ENCODE measurements at regions not wholly inside any gene's neighbourhood (a gene's known extent, or its start where the extent isn't known, plus 50 kb on each side); places are given as distances from the start of the nearest gene placed in this dataset.

GRCh38 chr21:43274022-43274945, 105.5 kb downstream of the CRYAA start:
- no peak for DNase-seq (ENCODE audit: low spot score)

GRCh38 chr21:43273708-43274021, 104.9 kb downstream of the CRYAA start:
- no peak for DNase-seq (ENCODE audit: low spot score)

GRCh38 chr21:43273016-43273707, 104.4 kb downstream of the CRYAA start:
- DNase-seq (ENCODE audit: low spot score) = no peak

GRCh38 chr21:43272591-43272990, 103.8 kb downstream of the CRYAA start:
- no peak for DNase-seq (ENCODE audit: low spot score)

- no peak for DNase-seq (ENCODE audit: low spot score)
Observed at GRCh38 chr21:43271452-43272020, 102.7 kb downstream of the CRYAA start.

- no peak for DNase-seq (ENCODE audit: low spot score)
Observed at GRCh38 chr21:43270800-43271301, 102.0 kb downstream of the CRYAA start.

GRCh38 chr21:43269957-43270705, 101.3 kb downstream of the CRYAA start:
- no peak for DNase-seq (ENCODE audit: low spot score)

GRCh38 chr21:43269440-43269839, 100.6 kb downstream of the CRYAA start:
- DNase-seq (ENCODE audit: low spot score) = no peak

- DNase-seq (ENCODE audit: low spot score) = no peak
Observed at GRCh38 chr21:43268804-43269186, 100.0 kb downstream of the CRYAA start.

- DNase-seq (ENCODE audit: low spot score) = no peak
Observed at GRCh38 chr21:43268086-43268803, 99.4 kb downstream of the CRYAA start.

GRCh38 chr21:43267391-43268085, 98.7 kb downstream of the CRYAA start:
- no peak for DNase-seq (ENCODE audit: low spot score)

GRCh38 chr21:43266534-43266933, 97.7 kb downstream of the CRYAA start:
- DNase-seq (ENCODE audit: low spot score) = no peak

GRCh38 chr21:43262427-43262826, 93.6 kb downstream of the CRYAA start:
- DNase-seq (ENCODE audit: low spot score) = no peak

Measured in AG08396 (cell line).